Stimulated activated CD4-positive, alpha-beta T cell treated with anti-CD3 and anti-CD28 coated beads, Interleukin-15, amount 100 ng/mL, for 24 hours (primary cell): ENCODE measurements at regions not wholly inside any gene's neighbourhood (a gene's known extent, or its start where the extent isn't known, plus 50 kb on each side); places are given as distances from the start of the nearest gene placed in this dataset.

Experiments used
- DNase-seq: peaks from one replicate; pipeline ENCODE4 v3.0.0-alpha.2; 2020

GRCh38 chr16:79497606-79498350 lies 102.8 kb downstream of the MAF start:
- no peak for DNase-seq

GRCh38 chr16:79493911-79494310 lies 106.6 kb downstream of the MAF start:
- no peak for DNase-seq

GRCh38 chr16:79492036-79492435 lies 108.5 kb downstream of the MAF start:
- DNase-seq = no peak

- no peak for DNase-seq
These were observed 115.5 kb downstream of the MAF start for GRCh38 chr16:79485020-79485419.

- no peak for DNase-seq
These were observed 116.3 kb downstream of the MAF start for GRCh38 chr16:79484237-79484636.

GRCh38 chr16:79483336-79483735 lies 117.2 kb downstream of the MAF start:
- no peak for DNase-seq

GRCh38 chr16:79482011-79482410 lies 118.5 kb downstream of the MAF start:
- no peak for DNase-seq

- DNase-seq = no peak
These were observed 119.6 kb downstream of the MAF start for GRCh38 chr16:79480929-79481328.

- no peak for DNase-seq
These were observed 120.5 kb downstream of the MAF start for GRCh38 chr16:79480056-79480455.

- DNase-seq = no peak
These were observed 124.0 kb downstream of the MAF start for GRCh38 chr16:79476580-79476979.

- DNase-seq = no peak
These were observed 124.7 kb downstream of the MAF start for GRCh38 chr16:79475841-79476240.

GRCh38 chr16:79473456-79473855 lies 127.1 kb downstream of the MAF start:
- DNase-seq = no peak

- DNase-seq = no peak
These were observed 128.1 kb downstream of the MAF start for GRCh38 chr16:79472426-79472825.

GRCh38 chr16:79469999-79470398 lies 130.5 kb downstream of the MAF start:
- DNase-seq = no peak

- no peak for DNase-seq
These were observed 131.9 kb downstream of the MAF start for GRCh38 chr16:79468631-79469030.

- no peak for DNase-seq
These were observed 132.4 kb downstream of the MAF start for GRCh38 chr16:79468121-79468552.

GRCh38 chr16:79466111-79466510 lies 134.4 kb downstream of the MAF start:
- no peak for DNase-seq

- DNase-seq = no peak
These were observed 136.7 kb downstream of the MAF start for GRCh38 chr16:79463841-79464240.

GRCh38 chr16:79456036-79456435 lies 144.5 kb downstream of the MAF start:
- no peak for DNase-seq

GRCh38 chr16:79452671-79453070 lies 147.9 kb downstream of the MAF start:
- DNase-seq = no peak

- DNase-seq = peak; percentile 3
These were observed 149.2 kb downstream of the MAF start for GRCh38 chr16:79451196-79451816.

- no peak for DNase-seq
These were observed 150.6 kb downstream of the MAF start for GRCh38 chr16:79449900-79450299.

- no peak for DNase-seq
These were observed 151.3 kb downstream of the MAF start for GRCh38 chr16:79449067-79449769.

- DNase-seq = no peak
These were observed 156.0 kb downstream of the MAF start for GRCh38 chr16:79444572-79444971.
